Left lung (tissue), 4 donors: ENCODE measurements at regions not wholly inside any gene's neighbourhood (a gene's known extent, or its start where the extent isn't known, plus 50 kb on each side); places are given as distances from the start of the nearest gene placed in this dataset.

Experiments used
- ATAC-seq: fragments of 200-7000 bp; cut with Tn5 transposase; one replicate; pipeline ENCODE4 v1.9.1; 2020; ENCODE audit warnings: moderate library complexity
- DNase-seq, 4 donors: peaks; one replicate each; pipeline ENCODE4 v3.0.0-alpha.2; 2013 to 2020
- H3K27ac ChIP-seq, 2 donors: fragments of 200-600 bp; sonication (generic) in 1 of 2; one replicate each; pipeline versions ENCODE4 v1.5.0 to v1.8.0; 2020 to 2021
- H3K27me3 ChIP-seq, 2 donors: fragments of 200-600 bp; sonication (generic) in 1 of 2; one replicate each; pipeline versions ENCODE4 v1.5.0 to v1.8.0; 2020 to 2021
- H3K36me3 ChIP-seq, 2 donors: fragments of 200-600 bp; sonication (generic) in 1 of 2; one replicate each; pipeline versions ENCODE4 v1.5.0 to v1.8.0; 2020 to 2021
- H3K4me1 ChIP-seq, 2 donors: fragments of 200-600 bp; one replicate each; pipeline ENCODE4 v1.8.0; 2021
- H3K4me3 ChIP-seq, 2 donors: fragments of 200-600 bp; sonication (generic) in 1 of 2; one replicate each; pipeline versions ENCODE4 v1.5.0 to v1.8.0; 2020 to 2021; ENCODE audit warnings: mild to moderate bottlenecking in 1 of 2
- H3K9me3 ChIP-seq, 2 donors: fragments of 200-600 bp; sonication (generic) in 1 of 2; one replicate each; pipeline versions ENCODE4 v1.5.0 to v1.8.0; 2020 to 2021
- intact Hi-C, 2 donors: fragments of 100-400 bp; cut with DNase I; formaldehyde crosslinking; loops; one replicate each; pipeline versions ENCODE4 v1.11.2 to v1.14.2; 2022
- TF ChIP-seq, protein P1 (sequence below), 2 donors: fragments of 200-600 bp; sonication (generic) in 1 of 2; IDR thresholded peaks; one replicate each; pipeline versions ENCODE4 v1.5.0 to v1.8.0; 2021; ENCODE audit warnings: antibody characterized with exemption in 2 of 2
- donor health status: DM: no; HTN: yes; CAD: no.
- donor health status: DM: no; HTN: no; CAD: no.

DNA sequence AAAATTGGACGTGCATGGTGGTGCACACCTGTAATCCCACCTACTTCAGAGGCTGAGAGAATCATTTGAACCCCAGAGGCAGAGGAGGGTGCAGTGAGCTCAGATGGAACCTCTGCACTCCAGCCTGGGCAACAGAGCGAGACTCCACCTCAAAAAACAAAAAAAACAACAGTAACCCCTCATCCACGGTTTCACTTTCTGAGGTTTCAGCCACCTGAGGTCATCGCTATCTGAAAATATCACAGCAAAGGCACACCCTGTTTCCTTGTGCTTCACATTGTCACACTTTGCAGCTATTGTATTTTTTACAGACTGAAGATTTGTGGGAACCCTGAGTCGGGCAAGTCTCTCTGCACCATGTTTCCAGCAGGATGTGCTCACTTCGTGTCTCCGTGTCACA lies 54.1 kb upstream of the FOXQ1 start:
- ATAC-seq (no peak), DNase-seq (no peak)
- no peak overlapping the region for H3K27ac ChIP-seq
- H3K9me3 ChIP-seq = no peaks in the 10 kb centered on the region
- H3K4me1 ChIP-seq = no peaks in the 10 kb centered on the region
- no peaks in the 10 kb centered on the region for H3K36me3 ChIP-seq
- TF ChIP-seq, protein P1, sequence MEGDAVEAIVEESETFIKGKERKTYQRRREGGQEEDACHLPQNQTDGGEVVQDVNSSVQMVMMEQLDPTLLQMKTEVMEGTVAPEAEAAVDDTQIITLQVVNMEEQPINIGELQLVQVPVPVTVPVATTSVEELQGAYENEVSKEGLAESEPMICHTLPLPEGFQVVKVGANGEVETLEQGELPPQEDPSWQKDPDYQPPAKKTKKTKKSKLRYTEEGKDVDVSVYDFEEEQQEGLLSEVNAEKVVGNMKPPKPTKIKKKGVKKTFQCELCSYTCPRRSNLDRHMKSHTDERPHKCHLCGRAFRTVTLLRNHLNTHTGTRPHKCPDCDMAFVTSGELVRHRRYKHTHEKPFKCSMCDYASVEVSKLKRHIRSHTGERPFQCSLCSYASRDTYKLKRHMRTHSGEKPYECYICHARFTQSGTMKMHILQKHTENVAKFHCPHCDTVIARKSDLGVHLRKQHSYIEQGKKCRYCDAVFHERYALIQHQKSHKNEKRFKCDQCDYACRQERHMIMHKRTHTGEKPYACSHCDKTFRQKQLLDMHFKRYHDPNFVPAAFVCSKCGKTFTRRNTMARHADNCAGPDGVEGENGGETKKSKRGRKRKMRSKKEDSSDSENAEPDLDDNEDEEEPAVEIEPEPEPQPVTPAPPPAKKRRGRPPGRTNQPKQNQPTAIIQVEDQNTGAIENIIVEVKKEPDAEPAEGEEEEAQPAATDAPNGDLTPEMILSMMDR (IDR thresholded peaks at IDR 0.05) = no peak
- intact Hi-C loops = no loop called here
- no peak overlapping the region for H3K4me3 ChIP-seq
- H3K27me3 ChIP-seq = peaks cover 0 to 9% of the 10 kb centered on the region in 2 donors

DNA sequence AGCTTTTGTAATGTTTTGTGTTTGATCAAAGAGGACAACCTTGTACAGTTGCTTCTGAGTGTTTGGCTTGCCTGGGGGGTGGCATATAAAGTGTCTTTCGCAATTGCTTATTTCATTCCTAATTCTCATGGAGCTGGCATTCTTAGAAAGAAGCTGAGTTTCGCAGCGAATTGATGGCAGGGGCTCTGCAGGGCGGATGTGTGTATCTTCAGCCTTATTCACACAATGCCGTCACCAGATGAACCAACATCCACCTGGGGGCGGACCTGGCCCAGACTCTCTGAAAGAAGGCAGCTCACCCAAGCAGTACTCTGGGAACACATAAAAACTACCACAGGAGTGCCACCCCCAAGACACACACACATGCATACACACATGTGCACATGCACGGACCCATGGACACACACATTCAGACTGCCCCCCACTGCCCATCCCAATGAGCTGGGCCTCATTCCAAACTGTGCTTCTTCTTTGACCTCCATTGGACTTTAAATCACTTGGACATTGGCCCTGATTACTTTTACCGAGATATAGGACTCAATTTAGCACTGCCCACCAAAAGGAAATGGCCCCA lies 55.4 kb upstream of the FOXQ1 start:
- no peaks in the 10 kb centered on the region for H3K9me3 ChIP-seq
- H3K4me1 ChIP-seq = no peaks in the 10 kb centered on the region
- no peak overlapping the region for H3K27ac ChIP-seq
- intact Hi-C loops = no loop called here
- DNase-seq (no peak), ATAC-seq (no peak)
- H3K27me3 ChIP-seq = peaks cover 0 to 9% of the 10 kb centered on the region in 2 donors
- TF ChIP-seq, protein P1 (IDR thresholded peaks at IDR 0.05) = no peak
- H3K4me3 ChIP-seq = no peak overlapping the region
- H3K36me3 ChIP-seq = no peaks in the 10 kb centered on the region

DNA sequence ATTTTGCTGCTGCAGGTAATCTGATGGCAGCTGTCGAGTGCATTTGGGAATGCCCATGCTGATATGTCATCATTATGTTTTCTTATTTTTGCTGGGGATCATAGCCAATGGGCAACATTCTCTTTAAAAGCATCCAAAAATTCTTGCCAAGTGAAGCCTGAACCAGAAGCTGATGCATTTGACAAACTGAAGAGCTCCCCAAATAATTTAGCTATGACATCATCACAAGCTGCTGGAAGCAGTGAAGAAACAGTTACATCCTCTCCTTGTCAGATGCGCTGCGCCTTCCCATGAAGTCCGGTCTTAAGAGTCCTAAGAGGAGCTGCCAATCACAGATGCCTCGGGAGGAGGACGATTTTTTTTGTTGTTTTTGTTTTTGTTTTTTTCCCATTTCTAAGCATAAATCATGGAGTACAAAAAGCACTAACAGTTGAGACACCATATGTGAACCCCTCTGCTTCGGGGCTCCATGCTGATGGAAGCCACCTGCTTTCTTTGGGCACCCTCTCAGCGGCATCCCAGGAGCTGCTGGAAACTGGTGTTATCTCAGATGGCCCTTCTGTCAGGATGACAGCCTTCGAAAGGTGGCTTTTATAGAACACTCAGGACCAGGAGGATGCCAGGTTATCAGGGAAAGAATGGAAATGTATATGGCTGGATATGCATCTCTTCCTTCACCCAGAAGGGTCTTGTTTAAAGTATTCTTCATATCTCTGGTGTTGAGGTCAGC lies 56.1 kb upstream of the FOXQ1 start:
- DNase-seq = peak in 1 of 4 donors; percentile 8
- Histone ChIP-seq H3K36me3 (no peaks in the 10 kb centered on the region), H3K4me3 (no peak overlapping the region), H3K9me3 (no peaks in the 10 kb centered on the region), H3K4me1 (no peaks in the 10 kb centered on the region), H3K27me3 (peaks cover 0 to 9% of the 10 kb centered on the region in 2 donors), H3K27ac (no peak overlapping the region)
- no peak for ATAC-seq
- intact Hi-C loops = no loop called here
- TF ChIP-seq, protein P1 (IDR thresholded peaks at IDR 0.05) = no peak

DNA sequence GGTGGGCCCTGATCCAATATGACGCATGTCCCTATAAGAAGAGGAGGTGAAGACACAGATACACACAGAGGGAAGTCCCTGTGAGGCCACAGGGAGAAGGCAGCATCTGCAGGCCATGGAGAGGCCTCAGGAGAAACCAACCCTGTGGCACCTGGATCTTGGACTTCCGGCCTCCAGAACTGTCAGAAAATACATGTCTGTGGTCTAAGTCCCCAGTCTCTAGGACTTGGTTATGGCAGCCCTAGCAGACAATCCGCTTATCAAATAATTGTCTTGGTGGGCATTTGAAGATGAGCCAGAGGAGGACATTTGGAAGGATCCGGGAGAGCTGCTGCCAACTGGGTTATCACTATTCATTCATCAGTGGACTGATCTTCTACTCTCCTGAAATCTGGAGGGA lies 57.6 kb upstream of the FOXQ1 start:
- Histone ChIP-seq H3K27ac (no peak overlapping the region), H3K4me1 (no peaks in the 10 kb centered on the region), H3K9me3 (no peaks in the 10 kb centered on the region), H3K4me3 (no peak overlapping the region), H3K27me3 (peaks cover 0 to 9% of the 10 kb centered on the region in 2 donors), H3K36me3 (no peaks in the 10 kb centered on the region)
- TF ChIP-seq, protein P1 (IDR thresholded peaks at IDR 0.05) = no peak
- ATAC-seq (no peak), DNase-seq (no peak)
- intact Hi-C loops = no loop called here

DNA sequence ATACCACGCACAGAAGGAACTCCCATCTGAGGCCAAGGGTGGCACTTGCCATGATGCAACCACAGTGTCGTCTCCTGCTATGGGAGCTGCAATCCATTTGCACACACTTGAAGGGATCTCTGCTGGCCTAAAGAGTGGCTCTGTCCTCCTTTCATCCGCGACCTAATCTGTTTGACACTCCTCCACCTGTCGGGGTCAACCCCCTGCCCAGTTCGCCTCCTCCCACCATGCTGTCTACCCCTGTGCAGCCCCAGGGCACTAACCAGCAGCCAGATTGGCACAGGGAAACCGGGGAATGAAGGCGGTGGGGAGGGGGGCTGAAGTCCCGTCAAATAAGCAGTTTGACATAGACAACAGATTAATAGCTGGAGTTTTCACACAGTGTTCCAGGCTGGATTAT lies 58.1 kb upstream of the FOXQ1 start:
- no peak for ATAC-seq
- intact Hi-C loops = no loop called here
- TF ChIP-seq, protein P1 (IDR thresholded peaks at IDR 0.05) = no peak

More for the DNA sequence above, 58.1 kb upstream of the FOXQ1 start:
- peaks cover 0 to 9% of the 10 kb centered on the region in 2 donors for H3K27me3 ChIP-seq
- H3K4me1 ChIP-seq = no peaks in the 10 kb centered on the region
- DNase-seq = no peak
- no peaks in the 10 kb centered on the region for H3K36me3 ChIP-seq
- no peak overlapping the region for H3K4me3 ChIP-seq
- no peaks in the 10 kb centered on the region for H3K9me3 ChIP-seq
- H3K27ac ChIP-seq = no peak overlapping the region
